Astrocyte (in vitro differentiated cells and primary cell): ENCODE measurements at regions not wholly inside any gene's neighbourhood (a gene's known extent, or its start where the extent isn't known, plus 50 kb on each side); places are given as distances from the start of the nearest gene placed in this dataset.
A peak's percentile ranks its signal among the peaks of the same experiment; 100 is the strongest.
"Not testable (repeated sequence)": the region's sequence is repeated elsewhere in the genome, so short reads cannot be mapped to it uniquely, and the experiment has no call there.

Source experiments
- DNase-seq: peaks from one replicate; pipeline ENCODE4 v3.0.0-alpha.2; 2010; ENCODE audit warnings: low read depth
- FAIRE-seq: peaks from 2 replicates; lab custom pipeline; 2011; peaks lifted over from hg19 to GRCh38; lab: Jason Lieb, UNC
- H2AFZ ChIP-seq: 2 replicates; pipeline ENCODE4 v1.6.0; 2012; ENCODE audit warnings: low read depth, low read length, inconsistent platforms
- H3K27ac ChIP-seq: 2 replicates; pipeline ENCODE4 v1.5.1; 2011; ENCODE audit warnings: low read depth, low read length, inconsistent platforms
- H3K27me3 ChIP-seq: 2 replicates; pipeline ENCODE4 v1.6.0; 2011; ENCODE audit warnings: low read length, inconsistent platforms; ENCODE audit not compliant: insufficient read depth
- H3K36me3 ChIP-seq: 2 replicates; pipeline ENCODE4 v1.5.1; 2011; ENCODE audit warnings: low read length, inconsistent platforms; ENCODE audit not compliant: insufficient read depth
- H3K4me1 ChIP-seq: 2 replicates; pipeline ENCODE4 v1.5.1; 2011; ENCODE audit warnings: low read length, inconsistent platforms; ENCODE audit not compliant: insufficient read depth
- H3K4me2 ChIP-seq: 2 replicates; pipeline ENCODE4 v1.6.0; 2012; ENCODE audit warnings: low read length, inconsistent platforms
- H3K4me3 ChIP-seq: 2 replicates; pipeline ENCODE4 v1.5.1; 2011; ENCODE audit warnings: low read depth, mild to moderate bottlenecking, low read length, inconsistent platforms; ENCODE audit not compliant: insufficient read depth
- H3K79me2 ChIP-seq: 2 replicates; pipeline ENCODE4 v1.6.0; 2012; ENCODE audit warnings: mild to moderate bottlenecking, low read length, inconsistent platforms; ENCODE audit not compliant: insufficient read depth
- H3K9ac ChIP-seq: 2 replicates; pipeline ENCODE4 v1.6.0; 2012; ENCODE audit warnings: mild to moderate bottlenecking, low read length, inconsistent platforms
- H3K9me3 ChIP-seq: 2 replicates; pipeline ENCODE4 v1.5.1; 2012; ENCODE audit warnings: low read depth, mild to moderate bottlenecking, low read length, inconsistent platforms; ENCODE audit not compliant: insufficient read depth
- H4K20me1 ChIP-seq: 2 replicates; pipeline ENCODE4 v1.6.0; 2012; ENCODE audit warnings: low read length, inconsistent platforms; ENCODE audit not compliant: insufficient read depth
- H3K27ac Mint-ChIP-seq: one replicate; pipeline ENCODE4 v1.8.0; 2021; ENCODE audit warnings: mild to moderate bottlenecking, mixed read lengths; ENCODE audit not compliant: unreplicated experiment
- H3K27me3 Mint-ChIP-seq: one replicate; pipeline ENCODE4 v1.8.0; 2021; ENCODE audit warnings: low read depth, mixed read lengths; ENCODE audit not compliant: unreplicated experiment
- H3K36me3 Mint-ChIP-seq: one replicate; pipeline ENCODE4 v1.8.0; 2021; ENCODE audit warnings: low read depth, mixed read lengths; ENCODE audit not compliant: unreplicated experiment
- H3K4me1 Mint-ChIP-seq: one replicate; pipeline ENCODE4 v1.8.0; 2021; ENCODE audit warnings: low read depth, mixed read lengths; ENCODE audit not compliant: unreplicated experiment
- H3K4me3 Mint-ChIP-seq: one replicate; pipeline ENCODE4 v1.8.0; 2021; ENCODE audit warnings: mild to moderate bottlenecking, moderate library complexity, mixed read lengths; ENCODE audit not compliant: unreplicated experiment
- H3K9me3 Mint-ChIP-seq: one replicate; pipeline ENCODE4 v1.8.0; 2021; ENCODE audit warnings: mild to moderate bottlenecking, mixed read lengths; ENCODE audit not compliant: unreplicated experiment
- EZH2 ChIP-seq: IDR thresholded peaks from 2 replicates; pipeline ENCODE4 v1.6.1; 2012; ENCODE audit warnings: mild to moderate bottlenecking, low read length, inconsistent platforms; ENCODE audit not compliant: insufficient read depth
- TF ChIP-seq, protein P1 (sequence below): IDR thresholded peaks from 2 replicates; pipeline ENCODE4 v1.5.1; 2011; ENCODE audit warnings: low read depth, mild to moderate bottlenecking, inconsistent platforms, low read length, moderate library complexity; ENCODE audit not compliant: insufficient read depth

DNA sequence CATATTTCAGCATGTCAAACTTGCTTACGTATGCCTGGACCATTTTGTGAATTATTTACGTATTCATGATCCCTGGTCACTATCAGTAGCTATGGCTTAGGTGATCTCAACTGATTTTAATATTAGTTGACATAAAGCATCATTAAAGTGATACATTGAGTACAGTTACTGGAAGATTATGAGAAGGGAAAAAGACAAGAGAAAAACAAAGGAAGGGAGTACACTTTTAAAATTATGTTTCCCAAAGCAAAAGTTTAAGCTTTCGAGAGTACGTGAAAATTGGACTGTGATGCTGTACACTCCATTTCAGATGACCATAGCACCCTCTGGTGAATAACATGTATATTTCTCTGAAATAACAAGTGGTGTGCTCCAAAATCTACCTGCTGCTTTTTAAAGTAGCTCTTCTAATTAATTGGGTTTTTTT is 215.0 kb upstream of the HSF2 start:
- Mint-ChIP-seq H3K36me3 (no peaks in the 10 kb centered on the region), H3K4me1 (no peaks in the 10 kb centered on the region), H3K27ac (no peak overlapping the region), H3K27me3 (no peaks in the 10 kb centered on the region), H3K4me3 (no peak overlapping the region), H3K9me3 (no peaks in the 10 kb centered on the region)
- Histone ChIP-seq H3K9me3 (no peaks in the 10 kb centered on the region), H3K9ac (peak overlapping the region; percentile 20), H3K4me2 (peak overlapping the region; percentile 63), H3K27ac (no peak overlapping the region), H3K79me2 (no peaks in the 10 kb centered on the region), H3K27me3 (no peaks in the 10 kb centered on the region), H2AFZ (no peak overlapping the region), H4K20me1 (no peaks in the 10 kb centered on the region), H3K4me1 (no peaks in the 10 kb centered on the region), H3K4me3 (no peak overlapping the region), H3K36me3 (no peaks in the 10 kb centered on the region)
- FAIRE-seq = peak; percentile 41
- peak; percentile 16 for DNase-seq
- no peak for TF ChIP-seq EZH2
- TF ChIP-seq, protein P1, sequence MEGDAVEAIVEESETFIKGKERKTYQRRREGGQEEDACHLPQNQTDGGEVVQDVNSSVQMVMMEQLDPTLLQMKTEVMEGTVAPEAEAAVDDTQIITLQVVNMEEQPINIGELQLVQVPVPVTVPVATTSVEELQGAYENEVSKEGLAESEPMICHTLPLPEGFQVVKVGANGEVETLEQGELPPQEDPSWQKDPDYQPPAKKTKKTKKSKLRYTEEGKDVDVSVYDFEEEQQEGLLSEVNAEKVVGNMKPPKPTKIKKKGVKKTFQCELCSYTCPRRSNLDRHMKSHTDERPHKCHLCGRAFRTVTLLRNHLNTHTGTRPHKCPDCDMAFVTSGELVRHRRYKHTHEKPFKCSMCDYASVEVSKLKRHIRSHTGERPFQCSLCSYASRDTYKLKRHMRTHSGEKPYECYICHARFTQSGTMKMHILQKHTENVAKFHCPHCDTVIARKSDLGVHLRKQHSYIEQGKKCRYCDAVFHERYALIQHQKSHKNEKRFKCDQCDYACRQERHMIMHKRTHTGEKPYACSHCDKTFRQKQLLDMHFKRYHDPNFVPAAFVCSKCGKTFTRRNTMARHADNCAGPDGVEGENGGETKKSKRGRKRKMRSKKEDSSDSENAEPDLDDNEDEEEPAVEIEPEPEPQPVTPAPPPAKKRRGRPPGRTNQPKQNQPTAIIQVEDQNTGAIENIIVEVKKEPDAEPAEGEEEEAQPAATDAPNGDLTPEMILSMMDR = peak; percentile 47

DNA sequence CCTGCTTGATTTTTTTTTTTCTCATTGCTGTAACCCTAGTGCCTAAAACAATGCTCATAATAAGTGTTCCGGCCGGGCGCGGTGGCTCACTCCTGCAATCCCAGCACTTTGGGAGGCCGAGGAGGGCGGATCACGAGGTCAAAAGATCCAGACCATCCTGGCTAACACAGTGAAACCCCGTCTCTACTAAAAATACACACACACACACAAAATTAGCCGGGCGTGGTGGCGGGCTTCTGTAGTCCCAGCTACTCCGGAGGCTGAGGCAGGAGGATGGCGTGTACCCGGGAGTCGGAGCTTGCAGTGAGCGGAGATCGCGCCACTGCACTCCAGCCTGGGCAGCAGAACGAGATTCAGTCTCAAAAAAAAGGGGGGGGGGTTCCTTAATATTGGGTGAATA is 214.0 kb upstream of the HSF2 start:
- H3K27me3 ChIP-seq, H3K79me2 ChIP-seq: not testable (repeated sequence)

DNA sequence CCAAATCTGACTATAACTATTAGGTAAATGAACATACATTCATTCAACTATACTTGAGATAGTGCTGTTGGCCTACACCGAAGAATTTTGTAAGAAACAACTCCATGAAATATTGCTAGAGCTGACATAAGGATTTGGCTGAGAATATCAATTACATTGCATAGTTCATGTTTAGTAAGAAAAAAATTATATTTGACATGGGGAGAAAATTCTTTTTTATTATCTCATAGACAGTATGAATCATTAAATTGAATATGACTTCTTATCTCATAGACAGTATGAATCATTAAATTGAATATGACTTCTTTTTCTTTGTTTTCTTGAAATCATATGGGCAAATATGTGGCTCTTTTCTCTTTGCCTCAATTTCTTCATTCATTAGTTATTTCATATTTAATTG is 212.3 kb upstream of the HSF2 start:
- Histone ChIP-seq H3K27me3 (no peaks in the 10 kb centered on the region), H2AFZ (no peak overlapping the region), H3K4me3 (no peak overlapping the region), H3K9me3 (no peaks in the 10 kb centered on the region), H3K27ac (no peak overlapping the region), H3K4me1 (no peaks in the 10 kb centered on the region), H3K9ac (no peak overlapping the region), H3K79me2 (no peaks in the 10 kb centered on the region), H3K4me2 (no peak overlapping the region), H4K20me1 (no peaks in the 10 kb centered on the region), H3K36me3 (no peaks in the 10 kb centered on the region)
- DNase-seq (no peak), FAIRE-seq (no peak)
- no peak overlapping the region for H3K27ac Mint-ChIP-seq
- H3K9me3 Mint-ChIP-seq = no peaks in the 10 kb centered on the region
- TF ChIP-seq, protein P1 = no peak
- no peak for TF ChIP-seq EZH2
- no peaks in the 10 kb centered on the region for H3K4me1 Mint-ChIP-seq
- no peaks in the 10 kb centered on the region for H3K27me3 Mint-ChIP-seq
- H3K36me3 Mint-ChIP-seq = no peaks in the 10 kb centered on the region
- H3K4me3 Mint-ChIP-seq = no peak overlapping the region

More for the DNA sequence above, 214.0 kb upstream of the HSF2 start:
- H3K9ac ChIP-seq, H3K9me3 Mint-ChIP-seq, H3K36me3 Mint-ChIP-seq, H3K4me3 Mint-ChIP-seq, H3K27ac ChIP-seq, H2AFZ ChIP-seq, H3K4me1 Mint-ChIP-seq, H3K27me3 Mint-ChIP-seq, H4K20me1 ChIP-seq, H3K4me2 ChIP-seq, H3K36me3 ChIP-seq, H3K4me1 ChIP-seq, FAIRE-seq, H3K27ac Mint-ChIP-seq, H3K9me3 ChIP-seq, H3K4me3 ChIP-seq, DNase-seq: not testable (repeated sequence)
